Hepatocyte (in vitro differentiated cells): ENCODE measurements at regions not wholly inside any gene's neighbourhood (a gene's known extent, or its start where the extent isn't known, plus 50 kb on each side); places are given as distances from the start of the nearest gene placed in this dataset.

Experiments
- DNase-seq: peaks from one replicate; pipeline ENCODE4 v3.0.0-alpha.2; 2016; ENCODE audit warnings: low spot score
- H2AFZ ChIP-seq: fragments of 200-600 bp; sonication (generic); 2 replicates; pipeline ENCODE4 v1.6.0; 2016; ENCODE audit warnings: antibody characterized with exemption, mild to moderate bottlenecking
- H3K27ac ChIP-seq: fragments of 200-600 bp; sonication (generic); 2 replicates; pipeline ENCODE4 v1.5.1; 2016; ENCODE audit warnings: mild to moderate bottlenecking
- H3K27me3 ChIP-seq: fragments of 200-600 bp; sonication (generic); 2 replicates; pipeline ENCODE4 v1.6.1; 2016
- H3K36me3 ChIP-seq: fragments of 200-600 bp; sonication (generic); replicated peaks from 2 replicates; pipeline ENCODE4 v1.5.1; 2016; ENCODE audit warnings: low read depth; ENCODE audit not compliant: insufficient read depth
- H3K4me1 ChIP-seq: fragments of 200-600 bp; sonication (generic); 2 replicates; pipeline ENCODE4 v1.5.1; 2016; ENCODE audit warnings: mild to moderate bottlenecking, moderate library complexity; ENCODE audit not compliant: insufficient read depth
- H3K4me2 ChIP-seq: fragments of 200-600 bp; sonication (generic); 2 replicates; pipeline ENCODE4 v1.6.0; 2016
- H3K4me3 ChIP-seq: fragments of 200-600 bp; sonication (generic); 2 replicates; pipeline ENCODE4 v1.5.1; 2016; ENCODE audit warnings: mild to moderate bottlenecking
- H3K79me2 ChIP-seq: fragments of 200-600 bp; sonication (generic); 2 replicates; pipeline ENCODE4 v1.6.0; 2017; ENCODE audit warnings: mild to moderate bottlenecking
- H3K9me2 ChIP-seq: fragments of 200-600 bp; sonication (generic); replicated peaks from 2 replicates; pipeline ENCODE4 v1.6.0; 2017; ENCODE audit warnings: mild to moderate bottlenecking; ENCODE audit not compliant: insufficient read depth
- H3K9me3 ChIP-seq: fragments of 200-600 bp; sonication (generic); 2 replicates; pipeline ENCODE4 v1.5.1; 2016; ENCODE audit warnings: low read depth, mild to moderate bottlenecking
- H4K20me1 ChIP-seq: fragments of 200-600 bp; sonication (generic); 2 replicates; pipeline ENCODE4 v1.6.0; 2016; ENCODE audit warnings: mild to moderate bottlenecking; ENCODE audit not compliant: insufficient read depth, poor library complexity, severe bottlenecking
- CTCF ChIP-seq: fragments of 200-600 bp; sonication (generic); IDR thresholded peaks from 2 replicates; pipeline ENCODE4 v1.5.1; 2016; ENCODE audit warnings: antibody characterized with exemption, mild to moderate bottlenecking; ENCODE audit not compliant: poor library complexity
- EZH2 ChIP-seq: fragments of 200-600 bp; sonication (generic); IDR thresholded peaks from 2 replicates; pipeline ENCODE4 v1.6.1; 2016; ENCODE audit warnings: antibody characterized with exemption, mild to moderate bottlenecking, borderline replicate concordance
- EZH2phosphoT487 ChIP-seq: fragments of 200-600 bp; sonication (generic); IDR thresholded peaks from one replicate; pipeline ENCODE4 v1.6.1; 2018; ENCODE audit warnings: antibody characterized with exemption, mild to moderate bottlenecking, low read depth, moderate library complexity; ENCODE audit not compliant: unreplicated experiment, severe bottlenecking
- WGBS: methylation state at CpG from one replicate; pipeline ENCODE4 v1.1.6; 2016; ENCODE audit warnings: low lambda C conversion rate; ENCODE audit errors: missing lambda C conversion rate; 5-methylcytosine and 5-hydroxymethylcytosine counted together

GRCh38 chr2:188725746-188726360 lies 248.3 kb upstream of the COL3A1 start:
- 82% methylated on average over 3 of the region's 3 CpGs for WGBS
- no peak for DNase-seq

GRCh38 chr2:188726626-188727247 lies 247.4 kb upstream of the COL3A1 start:
- Histone ChIP-seq H3K4me1 (no peaks in the 10 kb centered on the region), H2AFZ (no peak overlapping the region), H3K27me3 (no peaks in the 10 kb centered on the region), H3K9me2 (no peaks in the 10 kb centered on the region), H3K27ac (peak overlapping the region; percentile 14), H4K20me1 (no peaks in the 10 kb centered on the region), H3K79me2 (no peaks in the 10 kb centered on the region), H3K9me3 (no peaks in the 10 kb centered on the region), H3K4me3 (no peak overlapping the region), H3K4me2 (no peak overlapping the region), H3K36me3 (no peaks in the 10 kb centered on the region)
- TF ChIP-seq EZH2phosphoT487: no peak
- no peak for TF ChIP-seq EZH2
- TF ChIP-seq CTCF: no peak
- 78% methylated on average over 3 of the region's 3 CpGs for WGBS
- DNase-seq: no peak

More at GRCh38 chr2:188725746-188726360, 248.3 kb upstream of the COL3A1 start:
- no peak overlapping the region for H3K4me3 ChIP-seq
- H3K4me1 ChIP-seq: no peaks in the 10 kb centered on the region
- no peak overlapping the region for H2AFZ ChIP-seq
- no peaks in the 10 kb centered on the region for H3K27me3 ChIP-seq
- H3K4me2 ChIP-seq: no peak overlapping the region
- no peaks in the 10 kb centered on the region for H3K9me2 ChIP-seq
- no peak overlapping the region for H3K27ac ChIP-seq
- no peaks in the 10 kb centered on the region for H3K79me2 ChIP-seq
- H3K36me3 ChIP-seq: no peaks in the 10 kb centered on the region
- H4K20me1 ChIP-seq: no peaks in the 10 kb centered on the region
- H3K9me3 ChIP-seq: no peaks in the 10 kb centered on the region
- TF ChIP-seq EZH2phosphoT487: no peak
- no peak for TF ChIP-seq EZH2
- TF ChIP-seq CTCF: no peak

GRCh38 chr2:188727846-188728245 lies 246.3 kb upstream of the COL3A1 start:
- no peaks in the 10 kb centered on the region for H3K36me3 ChIP-seq
- no peaks in the 10 kb centered on the region for H3K4me1 ChIP-seq
- H3K27ac ChIP-seq: no peak overlapping the region
- H3K27me3 ChIP-seq: no peaks in the 10 kb centered on the region
- no peak overlapping the region for H3K4me2 ChIP-seq
- no peaks in the 10 kb centered on the region for H4K20me1 ChIP-seq
- H3K79me2 ChIP-seq: no peaks in the 10 kb centered on the region
- TF ChIP-seq EZH2 (no peak), EZH2phosphoT487 (no peak), CTCF (no peak)
- peak overlapping the region; percentile 18 for H2AFZ ChIP-seq
- H3K9me2 ChIP-seq: no peaks in the 10 kb centered on the region
- DNase-seq: no peak
- WGBS: 43% methylated on average over 1 of the region's 1 CpG
- no peak overlapping the region for H3K4me3 ChIP-seq
- H3K9me3 ChIP-seq: no peaks in the 10 kb centered on the region
